ENCODE measurements at regions not wholly inside any gene's neighbourhood (a gene's known extent, or its start where the extent isn't known, plus 50 kb on each side); places are given as distances from the start of the nearest gene placed in this dataset.
"Not testable (repeated sequence)": the region's sequence is repeated elsewhere in the genome, so short reads cannot be mapped to it uniquely, and the experiment has no call there.

DNA sequence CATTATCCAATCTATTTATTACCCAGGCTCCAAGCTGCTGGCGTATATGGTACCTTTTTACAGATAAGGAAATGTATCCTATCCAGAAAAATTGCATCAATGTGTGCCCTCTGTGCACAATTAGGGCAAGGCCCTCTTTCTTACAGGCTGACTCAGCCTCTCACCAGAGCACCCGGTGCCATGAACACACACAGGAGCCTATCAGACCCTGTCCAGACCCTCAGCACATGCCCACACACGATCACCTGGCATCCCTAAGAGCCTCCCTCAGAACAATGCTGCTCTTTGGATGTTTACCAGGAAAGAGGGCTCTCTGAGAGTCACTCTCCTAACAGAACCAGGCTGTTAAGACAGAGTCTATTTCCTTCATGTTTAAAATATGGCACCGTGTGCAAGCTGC, 460.0 kb upstream of the TBL1XR1 start:
- Histone ChIP-seq H3K4me1 (peaks cover 0 to 8% of the 10 kb centered on the region in 2 donors), H3K9me3 (no peaks in the 10 kb centered on the region), H3K27ac (no peak overlapping the region), H3K27me3 (no peaks in the 10 kb centered on the region), H3K4me3 (no peak overlapping the region), H3K36me3 (no peaks in the 10 kb centered on the region)
- DNase-seq (no peak), ATAC-seq (no peak)
- no peak for TF ChIP-seq POLR2A (IDR thresholded peaks at IDR 0.05)
- no peak for TF ChIP-seq CTCF (IDR thresholded peaks at IDR 0.05 in 4 of 5, conservative IDR thresholded peaks at IDR 0.05 in 1 of 5)
- in situ Hi-C loops (cut with MboI; ENCODE audit: low sequenced_read_pairs in 4 of 4), result no loop called here
- intact Hi-C loops (cut with DNase I; ENCODE audit: low total_unique reads), result no loop called here

DNA sequence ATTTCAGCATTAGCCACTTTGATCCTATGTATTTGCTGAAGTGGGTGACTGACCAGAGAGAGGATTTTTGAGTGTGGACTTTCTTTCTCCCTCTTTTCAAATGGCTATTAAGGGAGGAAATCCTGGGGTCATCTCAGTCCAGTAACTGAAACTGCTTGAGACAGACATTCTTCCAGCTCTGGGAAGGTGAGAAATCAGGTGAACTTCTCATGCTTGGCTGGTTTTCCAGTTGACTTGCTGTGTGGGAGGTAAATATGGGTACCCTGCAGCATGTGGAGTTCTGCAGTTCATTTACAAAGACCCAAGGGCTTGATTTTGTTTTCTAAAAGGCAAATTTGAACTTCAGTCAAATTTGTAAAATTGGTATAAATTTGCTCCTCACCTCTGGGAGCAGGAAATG, 461.1 kb upstream of the TBL1XR1 start:
- Histone ChIP-seq H3K4me3 (no peak overlapping the region), H3K27me3 (no peaks in the 10 kb centered on the region), H3K36me3 (no peaks in the 10 kb centered on the region), H3K9me3 (no peaks in the 10 kb centered on the region), H3K4me1 (no peaks in the 10 kb centered on the region), H3K27ac (no peak overlapping the region)
- no peak for ATAC-seq
- TF ChIP-seq CTCF (IDR thresholded peaks at IDR 0.05 in 4 of 5, conservative IDR thresholded peaks at IDR 0.05 in 1 of 5) (no peak), POLR2A (IDR thresholded peaks at IDR 0.05) (no peak)
- intact Hi-C loops (cut with DNase I; ENCODE audit: low total_unique reads), result no loop called here
- DNase-seq, result no peak
- in situ Hi-C loops (cut with MboI; ENCODE audit: low sequenced_read_pairs in 4 of 4), result no loop called here

GRCh38 chr3:177664380-177665103, 467.3 kb upstream of the TBL1XR1 start:
- H3K36me3 ChIP-seq; H3K27me3 ChIP-seq; H3K27ac ChIP-seq; DNase-seq; in situ Hi-C loops (cut with MboI; ENCODE audit: low sequenced_read_pairs in 4 of 4); H3K4me3 ChIP-seq; H3K9me3 ChIP-seq; ATAC-seq; intact Hi-C loops (cut with DNase I; ENCODE audit: low total_unique reads); H3K4me1 ChIP-seq: not testable (repeated sequence)

DNA sequence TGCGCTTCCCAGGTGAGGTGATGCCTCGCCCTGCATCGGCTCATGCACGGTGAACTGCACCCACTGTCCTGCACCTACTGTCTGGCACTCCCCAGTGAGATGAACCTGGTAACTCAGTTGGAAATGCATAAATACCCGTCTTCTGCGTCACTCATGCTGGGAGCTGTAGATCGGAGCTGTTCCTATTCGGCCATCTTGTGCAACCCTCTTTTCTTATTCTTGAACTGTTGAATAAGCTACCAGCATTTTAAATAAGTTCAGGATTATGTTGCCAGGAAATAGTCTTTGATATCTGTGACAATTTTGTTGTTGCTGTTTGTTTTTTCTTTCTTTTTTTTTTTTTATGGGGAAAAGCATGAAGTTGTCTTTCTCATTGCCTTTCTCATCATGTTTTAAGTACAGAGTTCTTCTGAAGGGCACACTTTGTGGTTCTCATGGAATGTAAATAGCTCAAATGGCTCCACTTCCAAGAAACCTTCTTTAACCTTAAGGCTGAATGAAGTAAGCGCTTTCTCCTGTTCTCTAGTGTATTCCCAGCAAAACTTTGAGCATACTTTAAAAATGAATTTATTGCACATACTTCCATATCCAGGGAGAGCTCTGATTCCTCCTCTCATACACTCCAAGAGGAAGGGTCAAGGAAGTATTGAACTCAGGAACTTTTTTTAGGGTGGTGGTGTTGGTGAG, 468.0 kb upstream of the TBL1XR1 start:
- in situ Hi-C loops (cut with MboI; ENCODE audit: low sequenced_read_pairs in 4 of 4) (no loop called here), intact Hi-C loops (cut with DNase I; ENCODE audit: low total_unique reads) (no loop called here)
- Histone ChIP-seq H3K36me3 (no peaks in the 10 kb centered on the region), H3K4me1 (no peaks in the 10 kb centered on the region), H3K9me3 (no peaks in the 10 kb centered on the region), H3K27ac (no peak overlapping the region), H3K27me3 (no peaks in the 10 kb centered on the region), H3K4me3 (no peak overlapping the region)
- DNase-seq (no peak), ATAC-seq (no peak)
- TF ChIP-seq CTCF (IDR thresholded peaks at IDR 0.05 in 4 of 5, conservative IDR thresholded peaks at IDR 0.05 in 1 of 5), result no peak
- TF ChIP-seq POLR2A (IDR thresholded peaks at IDR 0.05), result no peak

GRCh38 chr3:177672252-177672911, 475.1 kb upstream of the TBL1XR1 start:
- no peak overlapping the region for H3K4me3 ChIP-seq
- H3K27me3 ChIP-seq, result no peaks in the 10 kb centered on the region
- in situ Hi-C loops (cut with MboI; ENCODE audit: low sequenced_read_pairs in 4 of 4) (no loop called here), intact Hi-C loops (cut with DNase I; ENCODE audit: low total_unique reads) (no loop called here)
- no peak overlapping the region for H3K27ac ChIP-seq
- DNase-seq (no peak), ATAC-seq (no peak)
- no peaks in the 10 kb centered on the region for H3K36me3 ChIP-seq
- H3K9me3 ChIP-seq, result no peaks in the 10 kb centered on the region
- TF ChIP-seq CTCF (IDR thresholded peaks at IDR 0.05 in 4 of 5, conservative IDR thresholded peaks at IDR 0.05 in 1 of 5), result no peak
- TF ChIP-seq POLR2A (IDR thresholded peaks at IDR 0.05), result no peak
- H3K4me1 ChIP-seq, result peaks cover 15 to 17% of the 10 kb centered on the region in 2 donors
